Body of pancreas (tissue), 4 donors: ENCODE measurements at regions not wholly inside any gene's neighbourhood (a gene's known extent, or its start where the extent isn't known, plus 50 kb on each side); places are given as distances from the start of the nearest gene placed in this dataset.

Source experiments
- ATAC-seq: fragments of 150-250 bp; one replicate; pipeline ENCODE4 v1.9.1; 2016
- DNase-seq, 4 donors: peaks; one replicate each; pipeline ENCODE4 v3.0.0-alpha.2; 2019
- H3K27ac ChIP-seq, 4 donors: fragments of 200-600 bp; sonication (generic); 1 replicate in 3 of 4; 2 replicates in 1 of 4; pipeline versions ENCODE4 v1.5.1 to v1.6.1; 2016 to 2019; ENCODE audit warnings: mild to moderate bottlenecking in 1 of 4, mixed read lengths in 1 of 4, moderate library complexity in 1 of 4
- H3K27me3 ChIP-seq, 2 donors: fragments of 200-600 bp; sonication (generic); one replicate each; pipeline ENCODE4 v1.6.0; 2016; ENCODE audit warnings: mild to moderate bottlenecking in 1 of 2
- H3K36me3 ChIP-seq, 2 donors: fragments of 200-600 bp; sonication (generic); replicated peaks in 1 of 2; 2 replicates each; pipeline ENCODE4 v1.5.1; 2016; ENCODE audit warnings: low read depth in 2 of 2; ENCODE audit not compliant: insufficient read depth in 1 of 2
- H3K4me1 ChIP-seq: fragments of 200-600 bp; sonication (generic); one replicate; pipeline ENCODE4 v1.6.0; 2016
- H3K4me3 ChIP-seq, 2 donors: fragments of 200-600 bp; sonication (generic); 1 replicate in 1 of 2; 2 replicates in 1 of 2; pipeline ENCODE4 v1.5.1; 2016 to 2019
- H3K9me3 ChIP-seq, 3 donors: fragments of 200-600 bp; sonication (generic); 1 replicate in 2 of 3; 2 replicates in 1 of 3; pipeline ENCODE4 v1.5.1; 2016
- CTCF ChIP-seq, 7 experiments: fragments of 450-650 bp in 4 of 7; fragments of 200-600 bp in 3 of 7; sonication (generic) in 3 of 7; IDR thresholded peaks; one replicate each; pipeline ENCODE4 v1.5.1; 2016 to 2019; ENCODE audit warnings: antibody characterized with exemption in 7 of 7
- POLR2A ChIP-seq, 3 donors: fragments of 450-650 bp; IDR thresholded peaks; one replicate each; pipeline ENCODE4 v1.6.1; 2016; ENCODE audit warnings: antibody characterized with exemption in 3 of 3, mild to moderate bottlenecking in 2 of 3
- WGBS, 2 donors: methylation state at CpG; one replicate each; pipeline ENCODE4 v1.1.5; 2017; 5-methylcytosine and 5-hydroxymethylcytosine counted together
- intact Hi-C: fragments of 100-400 bp; cut with DNase I; formaldehyde crosslinking; loops from one replicate; pipeline ENCODE4 v1.15.1; 2023

GRCh38 chr22:49216579-49216978 is 611.1 kb downstream of the BRD1 start:
- Histone ChIP-seq H3K9me3 (peaks cover 0 to 11% (median 2%) of the 10 kb centered on the region in 3 donors), H3K27ac (no peak overlapping the region), H3K36me3 (no peaks in the 10 kb centered on the region), H3K4me3 (no peak overlapping the region), H3K27me3 (no peaks in the 10 kb centered on the region), H3K4me1 (no peaks in the 10 kb centered on the region)
- WGBS, 2 donors = 63 to 67% methylated on average over 5 of the region's 5 CpGs
- ATAC-seq (no peak), DNase-seq (no peak)
- intact Hi-C loops = no loop called here
- no peak for TF ChIP-seq CTCF (IDR thresholded peaks at IDR 0.05)
- TF ChIP-seq POLR2A (IDR thresholded peaks at IDR 0.05) = no peak

- intact Hi-C loops = no loop called here
- Histone ChIP-seq H3K27ac (no peak overlapping the region), H3K4me1 (no peaks in the 10 kb centered on the region), H3K9me3 (peaks cover 0 to 11% (median 2%) of the 10 kb centered on the region in 3 donors), H3K36me3 (no peaks in the 10 kb centered on the region), H3K4me3 (no peak overlapping the region), H3K27me3 (no peaks in the 10 kb centered on the region)
- no peak for DNase-seq
- TF ChIP-seq CTCF (IDR thresholded peaks at IDR 0.05) (no peak), POLR2A (IDR thresholded peaks at IDR 0.05) (no peak)
- no peak for ATAC-seq
- WGBS, 2 donors = 68 to 78% methylated on average over 9 of the region's 9 CpGs
Measured at GRCh38 chr22:49215840-49216239, 611.8 kb downstream of the BRD1 start.

- WGBS, 2 donors = 79 to 81% methylated on average over 16 of the region's 16 CpGs
- ATAC-seq = no peak
- intact Hi-C loops = no loop called here
- TF ChIP-seq CTCF (IDR thresholded peaks at IDR 0.05) (no peak), POLR2A (IDR thresholded peaks at IDR 0.05) (no peak)
- peaks cover 0 to 11% (median 2%) of the 10 kb centered on the region in 3 donors for H3K9me3 ChIP-seq
- DNase-seq = peak in 1 of 4 donors; percentile 1
- H3K4me3 ChIP-seq = no peak overlapping the region
- H3K4me1 ChIP-seq = no peaks in the 10 kb centered on the region
- H3K36me3 ChIP-seq = no peaks in the 10 kb centered on the region
- H3K27me3 ChIP-seq = no peaks in the 10 kb centered on the region
- H3K27ac ChIP-seq = no peak overlapping the region
Measured at GRCh38 chr22:49214976-49215375, 612.7 kb downstream of the BRD1 start.

GRCh38 chr22:49213731-49214352 is 613.8 kb downstream of the BRD1 start:
- H3K27ac ChIP-seq = no peak overlapping the region
- intact Hi-C loops = no loop called here
- no peak for TF ChIP-seq POLR2A (IDR thresholded peaks at IDR 0.05)
- TF ChIP-seq CTCF (IDR thresholded peaks at IDR 0.05) = no peak
- no peaks in the 10 kb centered on the region for H3K36me3 ChIP-seq
- H3K27me3 ChIP-seq = no peaks in the 10 kb centered on the region
- ATAC-seq = no peak
- H3K9me3 ChIP-seq = peaks cover 0 to 11% (median 2%) of the 10 kb centered on the region in 3 donors
- H3K4me1 ChIP-seq = no peaks in the 10 kb centered on the region
- WGBS, 2 donors = 51 to 55% methylated on average over 18 of the region's 18 CpGs
- no peak overlapping the region for H3K4me3 ChIP-seq
- DNase-seq = no peak

GRCh38 chr22:49212466-49212865 is 615.2 kb downstream of the BRD1 start:
- Histone ChIP-seq H3K4me1 (no peaks in the 10 kb centered on the region), H3K36me3 (no peaks in the 10 kb centered on the region), H3K27ac (no peak overlapping the region), H3K9me3 (peaks cover 0 to 2% (median 0%) of the 10 kb centered on the region in 3 donors), H3K27me3 (no peaks in the 10 kb centered on the region), H3K4me3 (no peak overlapping the region)
- DNase-seq = peak in 2 of 4 donors; percentile 2 to 8
- TF ChIP-seq POLR2A (IDR thresholded peaks at IDR 0.05) (no peak), CTCF (IDR thresholded peaks at IDR 0.05) (no peak)
- 69 to 79% methylated on average over 4 to 11 of the region's 11 CpGs for WGBS, 2 donors
- no peak for ATAC-seq
- intact Hi-C loops = no loop called here
